IMR-90 (cell line): ENCODE measurements at regions not wholly inside any gene's neighbourhood (a gene's known extent, or its start where the extent isn't known, plus 50 kb on each side); places are given as distances from the start of the nearest gene placed in this dataset.

ENCODE experiments used
- ATAC-seq: fragments of 200-7000 bp; cut with Tn5 transposase; 2 replicates; pipeline ENCODE4 v1.9.1; 2020; ENCODE audit warnings: low read depth, mild to moderate bottlenecking, moderate library complexity
- BruUV-seq: library from RNA; stranded (reverse); fragments of 400-500 nt; replicated peaks from 2 replicates; lab custom pipeline; 2021; lab: Mats Ljungman, UMichigan
- CTCF ChIA-PET: fragments of 300-600 bp; formaldehyde crosslinking; extraction: SDS; loops from one replicate; lab custom pipeline; 2021; ENCODE audit warnings: antibody characterized with exemption; lab: Yijun Ruan, JAX
- POLR2A ChIA-PET: fragments of 300-600 bp; sonication (Branson Sonifier 250); formaldehyde crosslinking; loops from one replicate; lab custom pipeline; 2022; ENCODE audit warnings: antibody characterized with exemption; ENCODE audit not compliant: unreplicated experiment; lab: Charles Lee
- DNase-seq: peaks from one replicate; pipeline ENCODE4 v3.0.0; 2013
- H2AFZ ChIP-seq: replicated peaks from 2 replicates; pipeline ENCODE3; 2013; ENCODE audit warnings: low read length, mild to moderate bottlenecking; ENCODE audit not compliant: poor library complexity
- H2AK5ac ChIP-seq: 2 replicates; pipeline ENCODE4 v1.6.1; 2013; ENCODE audit warnings: low read depth, low read length, inconsistent platforms
- H2AK9ac ChIP-seq: replicated peaks from 2 replicates; pipeline ENCODE3; 2013; ENCODE audit warnings: mild to moderate bottlenecking, low read depth, low read length, moderate library complexity; ENCODE audit not compliant: poor library complexity
- H2BK120ac ChIP-seq: 2 replicates; pipeline ENCODE4 v1.6.1; 2013; ENCODE audit warnings: low read depth, low read length, inconsistent platforms
- H2BK15ac ChIP-seq: 3 replicates; pipeline ENCODE4 v1.6.1; 2013; ENCODE audit warnings: low read depth, low read length, inconsistent platforms
- H2BK20ac ChIP-seq: 2 replicates; pipeline ENCODE4 v1.6.1; 2013; ENCODE audit warnings: low read depth, mild to moderate bottlenecking, inconsistent platforms, low read length, moderate library complexity
- H2BK5ac ChIP-seq: 2 replicates; pipeline ENCODE4 v1.6.1; 2013; ENCODE audit warnings: mild to moderate bottlenecking, low read depth, low read length, inconsistent platforms; ENCODE audit not compliant: poor library complexity, severe bottlenecking
- H3K14ac ChIP-seq: replicated peaks from 2 replicates; pipeline ENCODE4 v1.6.1; 2013; ENCODE audit warnings: low read depth, low read length, inconsistent platforms
- H3K18ac ChIP-seq: 2 replicates; pipeline ENCODE4 v1.6.1; 2013; ENCODE audit warnings: low read depth, low read length, control low read depth
- H3K23ac ChIP-seq: 2 replicates; pipeline ENCODE4 v1.6.1; 2013; ENCODE audit warnings: low read depth, low read length, inconsistent platforms
- H3K27ac ChIP-seq: 2 replicates; pipeline ENCODE4 v1.5.1; 2013; ENCODE audit warnings: mild to moderate bottlenecking, control low read depth, low read length; ENCODE audit not compliant: insufficient read depth
- H3K27me3 ChIP-seq: 2 replicates; pipeline ENCODE4 v1.6.1; 2013; ENCODE audit warnings: low read length; ENCODE audit not compliant: control insufficient read depth, insufficient read depth
- H3K36me3 ChIP-seq: 2 replicates; pipeline ENCODE4 v1.6.1; 2013; ENCODE audit warnings: low read length, mixed read lengths; ENCODE audit not compliant: control insufficient read depth, insufficient read depth
- H3K4ac ChIP-seq: 2 replicates; pipeline ENCODE4 v1.6.1; 2013; ENCODE audit warnings: low read depth, low read length, inconsistent platforms
- H3K4me1 ChIP-seq: 2 replicates; pipeline ENCODE4 v1.6.1; 2013; ENCODE audit warnings: low read length, mixed read lengths; ENCODE audit not compliant: control insufficient read depth, insufficient read depth
- H3K4me2 ChIP-seq: 2 replicates; pipeline ENCODE4 v1.6.1; 2013; ENCODE audit warnings: low read depth, mild to moderate bottlenecking, control low read depth, low read length, moderate library complexity
- H3K4me3 ChIP-seq: 2 replicates; pipeline ENCODE4 v1.5.1; 2013; ENCODE audit warnings: low read depth, mild to moderate bottlenecking, control low read depth, low read length, moderate library complexity; ENCODE audit not compliant: insufficient read depth
- H3K56ac ChIP-seq: 2 replicates; pipeline ENCODE4 v1.6.1; 2013; ENCODE audit warnings: low read length, inconsistent platforms; ENCODE audit not compliant: insufficient read depth; ENCODE audit errors: extremely low read depth
- H3K79me1 ChIP-seq, 2 experiments: 2 replicates each; pipeline ENCODE4 v1.6.1; 2013; ENCODE audit warnings: low read length in 2 of 2, inconsistent platforms in 1 of 2, low read depth in 1 of 2
- H3K9ac ChIP-seq: 2 replicates; pipeline ENCODE4 v1.6.1; 2013; ENCODE audit warnings: low read depth, low read length, control low read depth
- H3K9me1 ChIP-seq: 2 replicates; pipeline ENCODE4 v1.6.1; 2013; ENCODE audit warnings: low read length, inconsistent platforms; ENCODE audit not compliant: insufficient read depth
- H3K9me3 ChIP-seq: 2 replicates; pipeline ENCODE4 v1.6.1; 2013; ENCODE audit warnings: low read length; ENCODE audit not compliant: control insufficient read depth, insufficient read depth
- H4K20me1 ChIP-seq: 2 replicates; pipeline ENCODE4 v1.6.1; 2013; ENCODE audit warnings: low read length, inconsistent platforms; ENCODE audit not compliant: insufficient read depth
- H4K5ac ChIP-seq: 2 replicates; pipeline ENCODE4 v1.6.1; 2013; ENCODE audit warnings: mild to moderate bottlenecking, low read depth, low read length, control low read depth
- H4K8ac ChIP-seq, 2 experiments: 2 replicates each; pipeline ENCODE4 v1.6.1; 2013; ENCODE audit warnings: low read depth in 2 of 2, low read length in 2 of 2, control low read depth in 1 of 2, inconsistent platforms in 1 of 2
- H4K91ac ChIP-seq: 2 replicates; pipeline ENCODE4 v1.6.1; 2013; ENCODE audit warnings: low read depth, low read length, inconsistent platforms; ENCODE audit not compliant: insufficient read depth
- ELK1 ChIP-seq: fragments of 150-350 bp; IDR thresholded peaks from 2 replicates; pipeline ENCODE4 v1.6.1; 2016; ENCODE audit warnings: low read depth, mild to moderate bottlenecking, low read length, moderate library complexity, borderline replicate concordance
- FOS ChIP-seq: fragments of 150-350 bp; IDR thresholded peaks from 2 replicates; pipeline ENCODE4 v1.6.1; 2016; ENCODE audit warnings: low read depth, low read length
- MAFK ChIP-seq: IDR thresholded peaks from 2 replicates; pipeline ENCODE4 v1.6.1; 2012; ENCODE audit warnings: low read depth, low read length, improper control_type of control experiment
- NFE2L2 ChIP-seq: fragments of 150-350 bp; IDR thresholded peaks from 2 replicates; pipeline ENCODE4 v1.6.1; 2016; ENCODE audit warnings: low read depth, mild to moderate bottlenecking, low read length
- RCOR1 ChIP-seq: IDR thresholded peaks from 2 replicates; pipeline ENCODE4 v1.6.1; 2012; ENCODE audit warnings: mild to moderate bottlenecking, low read length, improper control_type of control experiment; ENCODE audit not compliant: insufficient replicate concordance
- WGBS, 2 experiments: methylation state at CpG; one replicate each; pipeline versions ENCODE4 v1.1.5 to v1.1.7; 2013; ENCODE audit warnings: missing lambda C conversion rate in 2 of 2; ENCODE audit not compliant: insufficient read length in 1 of 2; ENCODE audit errors: extremely low coverage in 2 of 2; 5-methylcytosine and 5-hydroxymethylcytosine counted together
- dilution Hi-C: fragments of 300-500 bp; cut with HindIII; formaldehyde crosslinking; loops from one replicate; pipeline ENCODE4 v1.14.3; 2018; ENCODE audit warnings: low sequenced_read_pairs; ENCODE audit not compliant: unreplicated experiment
- in situ Hi-C: fragments of 300-500 bp; cut with MboI; formaldehyde crosslinking; loops from 3 replicates; pipeline ENCODE4 v1.14.3; 2019; ENCODE audit warnings: low sequenced_read_pairs, inconsistent platforms, mixed read lengths
- intact Hi-C: fragments of 100-400 bp; cut with micrococcal nuclease; formaldehyde crosslinking; loops from 2 replicates; pipeline ENCODE4 v1.10.0; 2022

- Histone ChIP-seq H2AFZ (no peak overlapping the region), H2AK9ac (no peak overlapping the region), H3K14ac (no peak overlapping the region), H3K56ac (no peak overlapping the region), H4K20me1 (peaks cover 5% of the 10 kb centered on the region; the same call in 1 of the 2 replicates), H3K9me3 (no peaks in the 10 kb centered on the region; the same call in 1 of the 2 replicates), H3K79me1 (no peaks in the 10 kb centered on the region), H3K27me3 (peaks cover 7% of the 10 kb centered on the region; the same call in 1 of the 2 replicates), H3K23ac (no peak overlapping the region), H2BK15ac (no peak overlapping the region), H3K4me2 (no peak overlapping the region), H3K27ac (no peak overlapping the region), H3K9me1 (peaks cover 11% of the 10 kb centered on the region; the same call in 1 of the 2 replicates), H4K5ac (no peak overlapping the region), H3K4me1 (peaks cover 4% of the 10 kb centered on the region; the same call in 1 of the 2 replicates), H3K9ac (no peak overlapping the region), H3K4ac (no peak overlapping the region), H3K36me3 (no peaks in the 10 kb centered on the region), H2BK20ac (no peak overlapping the region), H2AK5ac (no peak overlapping the region), H4K8ac (no peak overlapping the region), H3K18ac (no peak overlapping the region), H2BK5ac (no peak overlapping the region), H3K4me3 (no peak overlapping the region), H2BK120ac (no peak overlapping the region), H4K91ac (no peak overlapping the region)
- in situ Hi-C loops (no loop called here), intact Hi-C loops (no loop called here), dilution Hi-C loops (no loop called here)
- DNase-seq (no peak), ATAC-seq (no peak)
- no peak for TF ChIP-seq FOS
- no peak for TF ChIP-seq RCOR1
- no peak for TF ChIP-seq MAFK
- TF ChIP-seq ELK1, result no peak
- TF ChIP-seq NFE2L2, result no peak
- ChIA-PET POLR2A (no interaction called here), CTCF (no interaction called here)
- WGBS, 2 experiments, result 70% methylated on average over 2 of the region's 10 CpGs; no CpG with 5 or more reads in 1 of the 2 experiments
- no TSS peak for BruUV-seq
Measured at GRCh38 chr22:27210111-27210730, 552.8 kb downstream of the MIAT start.
